K562 (cell line): ENCODE measurements at regions not wholly inside any gene's neighbourhood (a gene's known extent, or its start where the extent isn't known, plus 50 kb on each side); places are given as distances from the start of the nearest gene placed in this dataset.

Experiments used
- ASH1L ChIP-seq: fragments of 450-650 bp; IDR thresholded peaks from 2 replicates; pipeline ENCODE4 v1.6.1; 2018; ENCODE audit warnings: borderline replicate concordance, mild to moderate bottlenecking, low read depth; ENCODE audit not compliant: partially characterized antibody
- CBFB ChIP-seq: sonication (generic); formaldehyde crosslinking; IDR thresholded peaks from 2 replicates; pipeline ENCODE4 v1.4.0; 2020; ENCODE audit warnings: mild to moderate bottlenecking, missing genetic modification reagents
- HOXB6 ChIP-seq: fragments of 250-450 bp; sonication (Bioruptor Pico); IDR thresholded peaks from 2 replicates; pipeline ENCODE4 v1.5.1; 2022; ENCODE audit warnings: mild to moderate bottlenecking, borderline replicate concordance
- NFE2 ChIP-seq: IDR thresholded peaks from 2 replicates; pipeline ENCODE4 v1.6.1; 2014; ENCODE audit warnings: antibody characterized with exemption, low read depth
- NR4A1 ChIP-seq, 2 experiments: fragments of 250-450 bp in 1 of 2; fragments of 450-650 bp in 1 of 2; sonication (Bioruptor Pico) in 1 of 2; IDR thresholded peaks; 2 replicates each; pipeline versions ENCODE4 v1.4.0 to v1.6.1; 2016 to 2020; ENCODE audit warnings: mild to moderate bottlenecking in 2 of 2, missing compliant biosample characterization in 1 of 2, missing genetic modification characterization in 1 of 2, moderate library complexity in 1 of 2
- RHOXF2B ChIP-seq: fragments of 250-450 bp; sonication (Bioruptor Pico); conservative IDR thresholded peaks from 2 replicates; pipeline ENCODE4 v1.5.1; 2021
- ZNF124 ChIP-seq: sonication (generic); formaldehyde crosslinking; IDR thresholded peaks from 2 replicates; pipeline ENCODE4 v1.8.1; 2022; ENCODE audit warnings: missing genetic modification reagents
- ZNF217 ChIP-seq: sonication (generic); formaldehyde crosslinking; IDR thresholded peaks from 2 replicates; pipeline ENCODE4 v1.8.0; 2022; ENCODE audit warnings: mild to moderate bottlenecking, missing genetic modification reagents
- ZNF318 ChIP-seq, 2 experiments: fragments of 450-650 bp; IDR thresholded peaks; 2 replicates each; pipeline ENCODE4 v1.6.1; 2016; ENCODE audit warnings: mild to moderate bottlenecking in 2 of 2, borderline replicate concordance in 1 of 2, low read depth in 1 of 2, moderate library complexity in 1 of 2
- TF ChIP-seq, protein P1 (sequence below): fragments of 450-650 bp; formaldehyde crosslinking; conservative IDR thresholded peaks from 2 replicates; pipeline ENCODE4 v1.4.0; 2022; ENCODE audit warnings: mild to moderate bottlenecking, missing genetic modification characterization

GRCh38 chr5:107204413-107204812 lies 466.3 kb downstream of the EFNA5 start (continued):
- TF ChIP-seq NR4A1 (CRISPR knock-in tag; IDR thresholded peaks at IDR 0.05) (no peak), NR4A1 (tag; IDR thresholded peaks at IDR 0.05) (no peak), ZNF318 (IDR thresholded peaks at IDR 0.05; ENCODE audit: borderline replicate concordance in 1 of 2, low read depth in 1 of 2) (no peak), ASH1L (no peak), CBFB (CRISPR knock-in tag) (no peak), ZNF217 (no peak), RHOXF2B (CRISPR knock-in tag) (no peak), HOXB6 (no peak), ZNF124 (CRISPR knock-in tag) (no peak), NFE2 (no peak)
- TF ChIP-seq, protein P1, sequence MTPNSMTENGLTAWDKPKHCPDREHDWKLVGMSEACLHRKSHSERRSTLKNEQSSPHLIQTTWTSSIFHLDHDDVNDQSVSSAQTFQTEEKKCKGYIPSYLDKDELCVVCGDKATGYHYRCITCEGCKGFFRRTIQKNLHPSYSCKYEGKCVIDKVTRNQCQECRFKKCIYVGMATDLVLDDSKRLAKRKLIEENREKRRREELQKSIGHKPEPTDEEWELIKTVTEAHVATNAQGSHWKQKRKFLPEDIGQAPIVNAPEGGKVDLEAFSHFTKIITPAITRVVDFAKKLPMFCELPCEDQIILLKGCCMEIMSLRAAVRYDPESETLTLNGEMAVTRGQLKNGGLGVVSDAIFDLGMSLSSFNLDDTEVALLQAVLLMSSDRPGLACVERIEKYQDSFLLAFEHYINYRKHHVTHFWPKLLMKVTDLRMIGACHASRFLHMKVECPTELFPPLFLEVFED, result no peak
